ENCODE measurements at regions not wholly inside any gene's neighbourhood (a gene's known extent, or its start where the extent isn't known, plus 50 kb on each side); places are given as distances from the start of the nearest gene placed in this dataset. TPM values are rescaled to one million over a fixed set of nuclear protein-coding genes. Genes with fewer than 3 reads are reported as not detected.
A peak's percentile ranks its signal among the peaks of the same experiment; 100 is the strongest.

- peaks cover 4% of the 10 kb centered on the region for H3K9me3 ChIP-seq (ENCODE audit: control insufficient read depth, insufficient read depth, low read length)
- no peaks in the 10 kb centered on the region for H3K27me3 ChIP-seq (ENCODE audit: control insufficient read depth, insufficient read depth, low read length)
- no peak overlapping the region for H3K27ac ChIP-seq (ENCODE audit: low read depth, low read length)
- H3K4me3 ChIP-seq (ENCODE audit: low read depth, low read length): no peak overlapping the region
- H3K4me1 ChIP-seq (ENCODE audit: control insufficient read depth, insufficient read depth, low read length): no peaks in the 10 kb centered on the region
- H3K36me3 ChIP-seq (ENCODE audit: control insufficient read depth, insufficient read depth, low read length): no peaks in the 10 kb centered on the region
- DNase-seq (ENCODE audit: low read depth in 4 of 6, low spot score in 6 of 6): no peak
- WGBS (ENCODE audit: insufficient coverage): 83% methylated on average over 3 of the region's 3 CpGs
Observed at GRCh38 chr12:20305470-20305869, 62.9 kb upstream of the PDE3A start.

DNA sequence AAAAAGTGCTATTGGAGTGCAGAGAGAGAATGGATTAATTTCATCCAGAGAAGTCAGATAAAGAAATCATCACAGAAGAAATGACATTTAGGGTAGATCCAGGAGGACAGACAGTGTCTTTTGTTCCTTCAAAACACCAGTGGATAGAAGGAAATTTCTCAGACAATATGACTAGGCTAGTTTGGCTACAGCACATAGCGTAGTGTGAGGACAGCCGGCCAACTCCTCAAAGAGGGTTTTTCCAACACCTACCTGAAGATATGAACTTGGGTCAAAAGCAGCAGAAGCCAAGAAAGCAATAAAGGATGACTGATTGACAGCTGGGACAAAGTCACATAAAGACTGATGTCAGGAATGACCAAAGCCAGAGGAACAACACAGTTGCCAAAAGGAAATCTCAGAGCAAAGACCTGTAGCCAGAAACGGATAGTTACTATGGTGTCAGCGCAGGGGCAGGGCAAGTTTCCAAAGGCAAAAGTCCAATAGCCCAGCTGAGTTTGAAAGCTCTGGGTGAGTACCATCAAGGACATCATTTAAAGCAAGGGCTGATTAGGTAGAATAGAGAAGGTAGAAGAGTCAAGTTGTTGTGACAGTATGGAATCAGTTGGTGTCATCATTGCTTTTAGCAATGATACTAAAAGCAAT is 58.7 kb upstream of the PDE3A start:
- WGBS (ENCODE audit: insufficient coverage): 60% methylated on average over 2 of the region's 4 CpGs
- no peaks in the 10 kb centered on the region for H3K4me1 ChIP-seq (ENCODE audit: control insufficient read depth, insufficient read depth, low read length)
- H3K4me3 ChIP-seq (ENCODE audit: low read depth, low read length): no peak overlapping the region
- H3K9me3 ChIP-seq (ENCODE audit: control insufficient read depth, insufficient read depth, low read length): peaks cover 4% of the 10 kb centered on the region
- no peak overlapping the region for H3K27ac ChIP-seq (ENCODE audit: low read depth, low read length)
- no peaks in the 10 kb centered on the region for H3K27me3 ChIP-seq (ENCODE audit: control insufficient read depth, insufficient read depth, low read length)
- DNase-seq (ENCODE audit: low read depth in 4 of 6, low spot score in 6 of 6): peak in 2 of 6 donors; percentile 6 to 18
- no peaks in the 10 kb centered on the region for H3K36me3 ChIP-seq (ENCODE audit: control insufficient read depth, insufficient read depth, low read length)

GRCh38 chr12:20314328-20314727 is 54.0 kb upstream of the PDE3A start:
- Histone ChIP-seq H3K9me3 (ENCODE audit: control insufficient read depth, insufficient read depth, low read length) (no peaks in the 10 kb centered on the region), H3K27ac (ENCODE audit: low read depth, low read length) (no peak overlapping the region), H3K4me1 (ENCODE audit: control insufficient read depth, insufficient read depth, low read length) (no peaks in the 10 kb centered on the region), H3K27me3 (ENCODE audit: control insufficient read depth, insufficient read depth, low read length) (no peaks in the 10 kb centered on the region), H3K36me3 (ENCODE audit: control insufficient read depth, insufficient read depth, low read length) (no peaks in the 10 kb centered on the region), H3K4me3 (ENCODE audit: low read depth, low read length) (no peak overlapping the region)
- no peak for DNase-seq (ENCODE audit: low read depth in 4 of 6, low spot score in 6 of 6)
- WGBS (ENCODE audit: insufficient coverage): 100% methylated on average over 1 of the region's 2 CpGs

- no peaks in the 10 kb centered on the region for H3K9me3 ChIP-seq (ENCODE audit: control insufficient read depth, insufficient read depth, low read length)
- 90% methylated on average over 3 of the region's 4 CpGs for WGBS (ENCODE audit: insufficient coverage)
- H3K4me1 ChIP-seq (ENCODE audit: control insufficient read depth, insufficient read depth, low read length): no peaks in the 10 kb centered on the region
Observed at GRCh38 chr12:20317554-20317953, 50.8 kb upstream of the PDE3A start.

More at GRCh38 chr12:20317554-20317953, 50.8 kb upstream of the PDE3A start:
- Histone ChIP-seq H3K27ac (ENCODE audit: low read depth, low read length) (no peak overlapping the region), H3K27me3 (ENCODE audit: control insufficient read depth, insufficient read depth, low read length) (no peaks in the 10 kb centered on the region), H3K4me3 (ENCODE audit: low read depth, low read length) (no peak overlapping the region), H3K36me3 (ENCODE audit: control insufficient read depth, insufficient read depth, low read length) (no peaks in the 10 kb centered on the region)
- no peak for DNase-seq (ENCODE audit: low read depth in 4 of 6, low spot score in 6 of 6)

Small RNAs in the stretch of these regions (small RNA-seq; reads per million reads assigned to genes)
- gene RNU1-146P (ENCODE audit: low replicate concordance): not detected

Data from spinal cord (tissue), 10 donors.